ENCODE measurements at regions not wholly inside any gene's neighbourhood (a gene's known extent, or its start where the extent isn't known, plus 50 kb on each side); places are given as distances from the start of the nearest gene placed in this dataset.

GRCh38 chr2:129667577-129667976 is 311.9 kb upstream of the RAB6C start:
- Histone ChIP-seq H3K27ac (ENCODE audit: low read depth in 1 of 2, low read length in 2 of 2) (no peak overlapping the region), H3K27me3 (ENCODE audit: control insufficient read depth in 4 of 4, insufficient read depth in 4 of 4, low read length in 3 of 4) (peaks cover 0 to 8% (median 0%) of the 10 kb centered on the region in 4 donors), H3K9me3 (ENCODE audit: control insufficient read depth in 4 of 4, low read length in 3 of 4) (no peaks in the 10 kb centered on the region), H3K9ac (ENCODE audit: low read depth in 1 of 2, low read length in 2 of 2) (no peak overlapping the region), H3K36me3 (ENCODE audit: control insufficient read depth in 4 of 4, insufficient read depth in 3 of 4, low read depth in 1 of 4, low read length in 3 of 4) (no peaks in the 10 kb centered on the region), H3K4me1 (ENCODE audit: control insufficient read depth in 4 of 4, insufficient read depth in 4 of 4, low read length in 3 of 4) (no peaks in the 10 kb centered on the region), H3K4me3 (ENCODE audit: low read depth in 1 of 3, low read length in 3 of 3) (no peak overlapping the region)
- TF ChIP-seq SP1 (IDR thresholded peaks at IDR 0.05): no peak
- no peak for TF ChIP-seq HNF4G (IDR thresholded peaks at IDR 0.05)
- TF ChIP-seq TAF1 (conservative IDR thresholded peaks at IDR 0.05): no peak
- TF ChIP-seq, protein P1, sequence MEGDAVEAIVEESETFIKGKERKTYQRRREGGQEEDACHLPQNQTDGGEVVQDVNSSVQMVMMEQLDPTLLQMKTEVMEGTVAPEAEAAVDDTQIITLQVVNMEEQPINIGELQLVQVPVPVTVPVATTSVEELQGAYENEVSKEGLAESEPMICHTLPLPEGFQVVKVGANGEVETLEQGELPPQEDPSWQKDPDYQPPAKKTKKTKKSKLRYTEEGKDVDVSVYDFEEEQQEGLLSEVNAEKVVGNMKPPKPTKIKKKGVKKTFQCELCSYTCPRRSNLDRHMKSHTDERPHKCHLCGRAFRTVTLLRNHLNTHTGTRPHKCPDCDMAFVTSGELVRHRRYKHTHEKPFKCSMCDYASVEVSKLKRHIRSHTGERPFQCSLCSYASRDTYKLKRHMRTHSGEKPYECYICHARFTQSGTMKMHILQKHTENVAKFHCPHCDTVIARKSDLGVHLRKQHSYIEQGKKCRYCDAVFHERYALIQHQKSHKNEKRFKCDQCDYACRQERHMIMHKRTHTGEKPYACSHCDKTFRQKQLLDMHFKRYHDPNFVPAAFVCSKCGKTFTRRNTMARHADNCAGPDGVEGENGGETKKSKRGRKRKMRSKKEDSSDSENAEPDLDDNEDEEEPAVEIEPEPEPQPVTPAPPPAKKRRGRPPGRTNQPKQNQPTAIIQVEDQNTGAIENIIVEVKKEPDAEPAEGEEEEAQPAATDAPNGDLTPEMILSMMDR (IDR thresholded peaks at IDR 0.05; ENCODE audit: low read depth, low read length, missing input control): no peak
- TF ChIP-seq REST (IDR thresholded peaks at IDR 0.05): no peak
- TF ChIP-seq FOXA1 (IDR thresholded peaks at IDR 0.05): no peak
- TF ChIP-seq GABPA (IDR thresholded peaks at IDR 0.05 in 1 of 2, conservative IDR thresholded peaks at IDR 0.05 in 1 of 2): no peak
- TF ChIP-seq FOXA2 (IDR thresholded peaks at IDR 0.05): no peak
- TF ChIP-seq RAD21 (IDR thresholded peaks at IDR 0.05): no peak
- TF ChIP-seq JUND (IDR thresholded peaks at IDR 0.05): no peak
- TF ChIP-seq, protein P2, sequence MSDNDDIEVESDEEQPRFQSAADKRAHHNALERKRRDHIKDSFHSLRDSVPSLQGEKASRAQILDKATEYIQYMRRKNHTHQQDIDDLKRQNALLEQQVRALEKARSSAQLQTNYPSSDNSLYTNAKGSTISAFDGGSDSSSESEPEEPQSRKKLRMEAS (IDR thresholded peaks at IDR 0.05): no peak
- WGBS: 82% methylated on average over 4 of the region's 4 CpGs
- no peak for DNase-seq (ENCODE audit: low spot score)

DNA sequence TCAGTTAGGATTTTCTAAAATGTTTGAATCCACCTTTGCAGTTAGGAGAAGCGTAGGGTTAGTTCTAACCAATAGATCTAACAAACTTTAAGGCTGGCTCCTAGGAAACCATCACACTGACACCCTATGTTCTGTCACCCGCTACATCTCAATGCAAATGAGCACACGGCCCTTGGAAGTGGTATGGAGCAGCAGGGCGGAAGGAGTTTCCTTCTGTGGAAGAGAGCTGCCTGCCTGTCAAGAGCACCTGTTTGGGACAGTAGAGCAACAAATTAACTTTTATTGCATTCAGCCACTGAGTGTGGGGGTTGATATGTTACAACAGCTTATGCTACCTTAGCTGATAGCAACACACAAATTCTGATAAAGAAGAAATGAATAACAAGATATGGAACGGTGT is 306.9 kb upstream of the RAB6C start:
- WGBS: 77% methylated on average over 5 of the region's 5 CpGs
- TF ChIP-seq EGR1 (IDR thresholded peaks at IDR 0.05; ENCODE audit: low read depth in 2 of 2): no peak
- TF ChIP-seq ZBTB33 (IDR thresholded peaks at IDR 0.05): no peak
- no peak for TF ChIP-seq HNF4G (IDR thresholded peaks at IDR 0.05)
- TF ChIP-seq RAD21 (IDR thresholded peaks at IDR 0.05): no peak
- no peak for TF ChIP-seq JUND (IDR thresholded peaks at IDR 0.05)
- TF ChIP-seq GABPA (IDR thresholded peaks at IDR 0.05 in 1 of 2, conservative IDR thresholded peaks at IDR 0.05 in 1 of 2): no peak
- TF ChIP-seq FOXA2 (IDR thresholded peaks at IDR 0.05): no peak
- TF ChIP-seq RXRA (IDR thresholded peaks at IDR 0.05): no peak
- TF ChIP-seq YY1 (IDR thresholded peaks at IDR 0.05): no peak
- TF ChIP-seq HNF4A (conservative IDR thresholded peaks at IDR 0.05): no peak
- TF ChIP-seq, protein P3, sequence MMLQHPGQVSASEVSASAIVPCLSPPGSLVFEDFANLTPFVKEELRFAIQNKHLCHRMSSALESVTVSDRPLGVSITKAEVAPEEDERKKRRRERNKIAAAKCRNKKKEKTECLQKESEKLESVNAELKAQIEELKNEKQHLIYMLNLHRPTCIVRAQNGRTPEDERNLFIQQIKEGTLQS (IDR thresholded peaks at IDR 0.05): no peak
- TF ChIP-seq TAF1 (conservative IDR thresholded peaks at IDR 0.05): no peak
- TF ChIP-seq SP1 (IDR thresholded peaks at IDR 0.05): no peak
- TF ChIP-seq FOXA1 (IDR thresholded peaks at IDR 0.05): no peak
- TF ChIP-seq, protein P1 (IDR thresholded peaks at IDR 0.05; ENCODE audit: low read depth, low read length, missing input control): no peak
- TF ChIP-seq, protein P2 (IDR thresholded peaks at IDR 0.05): no peak
- no peak for TF ChIP-seq NR2F2 (IDR thresholded peaks at IDR 0.05)

More for the DNA sequence above, 306.9 kb upstream of the RAB6C start:
- H3K4me1 ChIP-seq (ENCODE audit: control insufficient read depth in 4 of 4, insufficient read depth in 4 of 4, low read length in 3 of 4): no peaks in the 10 kb centered on the region
- H3K36me3 ChIP-seq (ENCODE audit: control insufficient read depth in 4 of 4, insufficient read depth in 3 of 4, low read depth in 1 of 4, low read length in 3 of 4): no peaks in the 10 kb centered on the region
- H3K27ac ChIP-seq (ENCODE audit: low read depth in 1 of 2, low read length in 2 of 2): no peak overlapping the region
- no peak overlapping the region for H3K9ac ChIP-seq (ENCODE audit: low read depth in 1 of 2, low read length in 2 of 2)
- H3K27me3 ChIP-seq (ENCODE audit: control insufficient read depth in 4 of 4, insufficient read depth in 4 of 4, low read length in 3 of 4): peaks cover 0 to 6% (median 0%) of the 10 kb centered on the region in 4 donors
- H3K9me3 ChIP-seq (ENCODE audit: control insufficient read depth in 4 of 4, low read length in 3 of 4): no peaks in the 10 kb centered on the region
- H3K4me3 ChIP-seq (ENCODE audit: low read depth in 1 of 3, low read length in 3 of 3): no peak overlapping the region
- no peak for DNase-seq (ENCODE audit: low spot score)

All from liver (tissue), 8 donors.